ENCODE measurements at regions not wholly inside any gene's neighbourhood (a gene's known extent, or its start where the extent isn't known, plus 50 kb on each side); places are given as distances from the start of the nearest gene placed in this dataset.

DNA sequence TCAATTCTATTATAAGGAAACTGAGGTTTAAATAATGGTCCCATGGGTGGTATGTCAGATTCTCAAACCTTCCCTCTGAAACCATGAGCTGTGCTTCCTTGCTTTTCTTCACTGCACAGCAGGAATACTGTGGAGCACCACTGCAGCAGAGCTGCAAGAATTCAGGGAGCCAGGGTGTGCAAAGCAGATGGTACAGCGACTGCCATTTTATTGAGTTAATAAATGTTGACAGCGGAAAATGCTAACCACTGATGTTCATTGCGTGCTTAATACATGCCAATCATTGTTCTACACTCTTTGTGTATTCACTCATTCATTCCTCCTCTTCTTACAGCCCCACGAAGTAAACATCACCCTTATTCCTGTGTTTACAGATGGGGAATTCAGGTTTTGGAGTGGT is 152.2 kb upstream of the THSD7B start:
- ATAC-seq: no peak
- intact Hi-C loops (cut with micrococcal nuclease; ENCODE audit: unreplicated experiment): no loop called here
- CTCF ChIA-PET: no interaction called here

DNA sequence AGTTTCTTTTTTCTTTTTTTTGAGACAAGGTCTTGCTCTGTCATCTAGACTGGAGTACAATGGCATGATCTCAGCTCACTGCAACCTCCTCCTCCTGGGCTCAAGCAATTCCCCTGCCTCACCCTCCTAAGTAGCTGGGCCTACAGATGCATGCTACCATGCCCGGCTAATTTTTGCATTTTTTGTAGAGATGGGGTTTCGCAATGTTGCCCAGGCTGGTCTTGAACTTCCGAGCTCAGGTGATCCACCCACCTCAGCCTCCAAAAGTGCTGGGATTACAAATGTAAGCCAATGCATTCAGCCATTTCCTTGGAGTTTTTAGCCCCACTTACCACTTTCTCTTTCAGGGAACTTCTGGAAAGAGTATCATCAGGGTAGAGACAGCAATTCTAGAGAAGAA is 153.3 kb upstream of the THSD7B start:
- no peak overlapping the region for H3K4me3 ChIP-seq (ENCODE audit: low read depth in 2 of 2, low read length in 2 of 2)
- H3K36me3 ChIP-seq (ENCODE audit: control insufficient read depth, insufficient read depth, low read length): no peaks in the 10 kb centered on the region
- H3K9me3 ChIP-seq (ENCODE audit: control insufficient read depth, insufficient read depth, low read depth, low read length): no peaks in the 10 kb centered on the region
- DNase-seq (ENCODE audit: low read depth, low spot score): no peak
- CTCF ChIA-PET: no interaction called here
- TF ChIP-seq, protein P1, sequence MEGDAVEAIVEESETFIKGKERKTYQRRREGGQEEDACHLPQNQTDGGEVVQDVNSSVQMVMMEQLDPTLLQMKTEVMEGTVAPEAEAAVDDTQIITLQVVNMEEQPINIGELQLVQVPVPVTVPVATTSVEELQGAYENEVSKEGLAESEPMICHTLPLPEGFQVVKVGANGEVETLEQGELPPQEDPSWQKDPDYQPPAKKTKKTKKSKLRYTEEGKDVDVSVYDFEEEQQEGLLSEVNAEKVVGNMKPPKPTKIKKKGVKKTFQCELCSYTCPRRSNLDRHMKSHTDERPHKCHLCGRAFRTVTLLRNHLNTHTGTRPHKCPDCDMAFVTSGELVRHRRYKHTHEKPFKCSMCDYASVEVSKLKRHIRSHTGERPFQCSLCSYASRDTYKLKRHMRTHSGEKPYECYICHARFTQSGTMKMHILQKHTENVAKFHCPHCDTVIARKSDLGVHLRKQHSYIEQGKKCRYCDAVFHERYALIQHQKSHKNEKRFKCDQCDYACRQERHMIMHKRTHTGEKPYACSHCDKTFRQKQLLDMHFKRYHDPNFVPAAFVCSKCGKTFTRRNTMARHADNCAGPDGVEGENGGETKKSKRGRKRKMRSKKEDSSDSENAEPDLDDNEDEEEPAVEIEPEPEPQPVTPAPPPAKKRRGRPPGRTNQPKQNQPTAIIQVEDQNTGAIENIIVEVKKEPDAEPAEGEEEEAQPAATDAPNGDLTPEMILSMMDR (IDR thresholded peaks at IDR 0.05): no peak
- no peak for TF ChIP-seq SIN3A (IDR thresholded peaks at IDR 0.05; ENCODE audit: borderline replicate concordance, insufficient read depth, low read depth, low read length)
- TF ChIP-seq, protein P2, sequence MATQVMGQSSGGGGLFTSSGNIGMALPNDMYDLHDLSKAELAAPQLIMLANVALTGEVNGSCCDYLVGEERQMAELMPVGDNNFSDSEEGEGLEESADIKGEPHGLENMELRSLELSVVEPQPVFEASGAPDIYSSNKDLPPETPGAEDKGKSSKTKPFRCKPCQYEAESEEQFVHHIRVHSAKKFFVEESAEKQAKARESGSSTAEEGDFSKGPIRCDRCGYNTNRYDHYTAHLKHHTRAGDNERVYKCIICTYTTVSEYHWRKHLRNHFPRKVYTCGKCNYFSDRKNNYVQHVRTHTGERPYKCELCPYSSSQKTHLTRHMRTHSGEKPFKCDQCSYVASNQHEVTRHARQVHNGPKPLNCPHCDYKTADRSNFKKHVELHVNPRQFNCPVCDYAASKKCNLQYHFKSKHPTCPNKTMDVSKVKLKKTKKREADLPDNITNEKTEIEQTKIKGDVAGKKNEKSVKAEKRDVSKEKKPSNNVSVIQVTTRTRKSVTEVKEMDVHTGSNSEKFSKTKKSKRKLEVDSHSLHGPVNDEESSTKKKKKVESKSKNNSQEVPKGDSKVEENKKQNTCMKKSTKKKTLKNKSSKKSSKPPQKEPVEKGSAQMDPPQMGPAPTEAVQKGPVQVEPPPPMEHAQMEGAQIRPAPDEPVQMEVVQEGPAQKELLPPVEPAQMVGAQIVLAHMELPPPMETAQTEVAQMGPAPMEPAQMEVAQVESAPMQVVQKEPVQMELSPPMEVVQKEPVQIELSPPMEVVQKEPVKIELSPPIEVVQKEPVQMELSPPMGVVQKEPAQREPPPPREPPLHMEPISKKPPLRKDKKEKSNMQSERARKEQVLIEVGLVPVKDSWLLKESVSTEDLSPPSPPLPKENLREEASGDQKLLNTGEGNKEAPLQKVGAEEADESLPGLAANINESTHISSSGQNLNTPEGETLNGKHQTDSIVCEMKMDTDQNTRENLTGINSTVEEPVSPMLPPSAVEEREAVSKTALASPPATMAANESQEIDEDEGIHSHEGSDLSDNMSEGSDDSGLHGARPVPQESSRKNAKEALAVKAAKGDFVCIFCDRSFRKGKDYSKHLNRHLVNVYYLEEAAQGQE (IDR thresholded peaks at IDR 0.05; ENCODE audit: insufficient read depth in 1 of 2, low read depth in 2 of 2, low read length in 1 of 2): no peak
- no peak for TF ChIP-seq POLR2AphosphoS5 (IDR thresholded peaks at IDR 0.05; ENCODE audit: low read depth, low read length)
- TF ChIP-seq TCF7L2 (IDR thresholded peaks at IDR 0.05; ENCODE audit: low read depth, low read length): no peak
- H3K4me1 ChIP-seq (ENCODE audit: control insufficient read depth, insufficient read depth, low read length): no peaks in the 10 kb centered on the region
- in situ Hi-C loops (cut with HindIII; ENCODE audit: low pct_unique_long_range_greater_than_20kb, low sequenced_read_pairs) (no loop called here), intact Hi-C loops (cut with micrococcal nuclease; ENCODE audit: unreplicated experiment) (no loop called here)
- BruUV-seq (replicated peaks): no TSS peak
- H3K27me3 ChIP-seq (ENCODE audit: control insufficient read depth, insufficient read depth, low read length): no peaks in the 10 kb centered on the region
- POLR2A ChIA-PET: no interaction called here
- no peak for ATAC-seq
- no peak overlapping the region for H3K27ac ChIP-seq (ENCODE audit: low read length)

More for the DNA sequence above, 152.2 kb upstream of the THSD7B start:
- POLR2A ChIA-PET: no interaction called here
- no peak for DNase-seq (ENCODE audit: low read depth, low spot score)
- H3K27me3 ChIP-seq (ENCODE audit: control insufficient read depth, insufficient read depth, low read length): no peaks in the 10 kb centered on the region
- H3K27ac ChIP-seq (ENCODE audit: low read length): no peak overlapping the region
- H3K4me3 ChIP-seq (ENCODE audit: low read depth in 2 of 2, low read length in 2 of 2): no peak overlapping the region
- H3K9me3 ChIP-seq (ENCODE audit: control insufficient read depth, insufficient read depth, low read depth, low read length): no peaks in the 10 kb centered on the region
- TF ChIP-seq, protein P2 (IDR thresholded peaks at IDR 0.05; ENCODE audit: insufficient read depth in 1 of 2, low read depth in 2 of 2, low read length in 1 of 2): no peak
- no peak for TF ChIP-seq SIN3A (IDR thresholded peaks at IDR 0.05; ENCODE audit: borderline replicate concordance, insufficient read depth, low read depth, low read length)
- no peak for TF ChIP-seq POLR2AphosphoS5 (IDR thresholded peaks at IDR 0.05; ENCODE audit: low read depth, low read length)
- TF ChIP-seq, protein P1 (IDR thresholded peaks at IDR 0.05): no peak
- no peak for TF ChIP-seq TCF7L2 (IDR thresholded peaks at IDR 0.05; ENCODE audit: low read depth, low read length)
- no peaks in the 10 kb centered on the region for H3K4me1 ChIP-seq (ENCODE audit: control insufficient read depth, insufficient read depth, low read length)
- in situ Hi-C loops (cut with HindIII; ENCODE audit: low pct_unique_long_range_greater_than_20kb, low sequenced_read_pairs): no loop called here
- H3K36me3 ChIP-seq (ENCODE audit: control insufficient read depth, insufficient read depth, low read length): no peaks in the 10 kb centered on the region
- no TSS peak for BruUV-seq (replicated peaks)
